KG1 (cell line): ENCODE measurements at regions not wholly inside any gene's neighbourhood (a gene's known extent, or its start where the extent isn't known, plus 50 kb on each side); places are given as distances from the start of the nearest gene placed in this dataset.

Experiments
- DNase-seq: peaks from one replicate; lab custom pipeline; 2025; lab: John Stamatoyannopoulos, UW

DNA sequence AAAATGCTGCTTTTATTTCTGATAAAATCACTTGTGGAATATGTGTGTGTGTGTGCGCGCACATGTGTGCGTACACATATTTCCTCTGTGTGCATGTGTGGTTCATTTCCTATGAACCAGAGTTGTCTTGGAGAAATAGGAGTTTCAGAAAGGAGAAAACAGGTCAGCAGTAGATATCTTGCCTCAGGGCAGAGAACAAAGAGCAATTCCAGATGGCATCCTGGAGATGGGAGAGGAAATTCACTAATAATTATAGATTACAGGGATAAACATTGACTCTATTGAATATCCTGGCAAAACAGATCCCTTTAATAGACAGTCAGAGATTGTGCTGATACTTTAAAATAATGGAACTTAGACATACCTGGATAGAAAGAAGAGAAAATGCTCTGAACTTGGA lies 298.0 kb downstream of the TRIB2 start:
- no peak for DNase-seq

DNA sequence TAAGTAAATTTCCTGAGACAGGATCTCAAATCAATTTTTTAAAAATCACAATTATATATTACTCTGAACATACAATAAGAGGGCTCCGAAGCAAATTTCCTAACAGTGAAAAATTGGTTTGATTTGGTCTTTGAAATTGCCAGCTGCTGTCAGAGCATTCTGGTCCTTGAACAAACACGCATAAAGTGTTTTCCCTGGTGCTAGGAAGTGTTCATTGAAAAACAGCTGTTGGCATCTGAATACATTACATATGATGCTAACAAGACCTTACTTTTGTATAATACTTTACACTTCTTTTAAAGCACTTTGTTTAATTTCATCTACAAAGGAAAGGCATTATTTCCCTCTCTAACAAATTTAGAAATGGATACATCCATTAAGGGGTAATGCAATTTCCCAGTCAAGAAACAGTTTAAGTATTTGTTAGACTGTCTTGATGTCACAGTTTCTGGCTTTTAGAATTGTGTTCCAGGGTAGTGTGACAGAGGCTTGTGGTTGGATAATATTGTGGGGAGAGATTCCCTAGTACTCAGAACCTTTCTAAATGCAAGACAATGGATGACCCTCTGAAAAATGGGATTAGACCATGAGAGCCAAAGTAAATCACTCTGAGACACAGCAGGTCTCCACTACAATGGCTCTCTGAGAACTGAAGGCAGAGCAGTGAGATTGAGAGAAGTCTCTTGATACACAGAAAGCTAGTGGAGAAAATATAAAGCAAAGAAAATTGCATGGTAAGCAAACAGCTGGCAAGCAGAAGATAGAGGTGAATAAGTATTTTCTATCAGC lies 299.0 kb downstream of the TRIB2 start:
- DNase-seq: no peak

DNA sequence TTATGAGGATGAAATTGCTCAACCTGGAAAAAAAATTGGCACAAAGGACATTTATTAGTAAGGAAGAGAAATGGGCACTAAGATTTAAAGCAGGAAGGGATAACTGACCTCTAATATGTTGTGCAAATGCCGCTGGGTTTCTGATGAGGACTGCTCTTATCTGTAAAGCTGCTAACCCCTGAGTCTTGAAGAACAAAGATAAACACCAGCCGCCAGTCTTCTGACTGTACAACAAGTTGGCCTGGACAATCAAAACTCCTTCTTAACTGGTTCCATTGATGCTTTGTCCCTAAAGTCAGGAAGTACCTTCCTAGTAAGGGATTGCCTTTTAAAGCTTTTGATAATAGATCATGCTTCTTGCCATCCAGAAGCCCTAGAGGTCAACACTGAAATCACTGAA lies 301.8 kb downstream of the TRIB2 start:
- DNase-seq: no peak

DNA sequence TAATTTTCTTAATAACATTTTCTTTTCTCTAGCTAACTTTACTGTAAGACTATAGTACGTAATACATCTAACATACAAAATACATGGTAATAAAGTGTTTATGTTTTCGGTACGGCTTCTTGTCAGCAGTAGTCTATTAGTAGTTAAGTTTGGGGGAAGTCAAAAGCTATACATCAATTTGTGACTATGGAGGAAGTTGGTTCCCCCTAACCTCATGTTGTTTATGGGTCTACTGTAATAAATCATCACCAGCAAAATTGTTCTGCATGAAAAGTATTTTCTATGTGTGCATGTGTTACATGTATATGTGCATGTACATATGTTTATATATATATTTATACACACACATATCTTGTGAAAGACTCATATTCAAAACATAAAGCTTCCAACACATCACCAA lies 303.0 kb downstream of the TRIB2 start:
- DNase-seq: no peak

DNA sequence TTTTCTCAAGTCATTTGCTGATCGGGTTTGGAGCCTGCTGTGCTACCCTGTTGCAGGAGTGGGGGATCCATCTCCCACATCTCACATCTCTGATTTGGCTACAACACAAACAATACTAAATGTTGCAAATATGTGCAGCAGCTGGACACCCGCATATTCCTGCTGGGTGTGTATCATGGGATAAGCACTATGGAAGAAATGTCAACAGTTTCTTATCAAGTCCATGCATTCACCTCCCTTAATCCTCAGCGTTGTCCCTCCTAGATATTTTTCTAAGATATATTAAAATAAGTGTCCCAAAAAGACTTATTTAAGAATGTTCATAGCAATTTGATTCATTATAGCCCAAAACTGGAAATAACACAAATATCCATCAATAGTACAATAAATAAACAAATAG lies 303.7 kb downstream of the TRIB2 start:
- no peak for DNase-seq

DNA sequence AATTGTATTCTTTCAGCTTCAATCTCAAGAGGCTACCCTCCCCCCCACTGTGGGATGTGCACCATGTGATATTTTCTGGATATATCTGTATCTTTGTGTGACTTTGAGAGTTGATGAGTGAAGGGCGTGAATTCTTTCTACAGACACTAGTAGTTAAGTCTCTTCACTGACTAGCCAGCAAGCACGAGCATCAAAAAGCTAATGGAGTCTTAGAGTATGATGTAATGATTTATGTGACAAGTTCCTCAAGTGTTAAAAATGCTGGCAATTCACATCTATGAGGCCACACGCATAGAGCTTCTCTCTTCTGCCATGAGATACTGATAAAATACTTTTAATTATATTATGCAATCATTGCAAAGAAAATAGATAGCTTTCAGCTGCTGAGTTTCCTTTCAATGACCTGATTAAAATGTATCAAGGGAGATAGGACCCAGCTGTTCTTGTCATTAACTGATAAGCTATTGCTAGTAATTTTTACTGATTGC lies 304.8 kb downstream of the TRIB2 start:
- DNase-seq: no peak

DNA sequence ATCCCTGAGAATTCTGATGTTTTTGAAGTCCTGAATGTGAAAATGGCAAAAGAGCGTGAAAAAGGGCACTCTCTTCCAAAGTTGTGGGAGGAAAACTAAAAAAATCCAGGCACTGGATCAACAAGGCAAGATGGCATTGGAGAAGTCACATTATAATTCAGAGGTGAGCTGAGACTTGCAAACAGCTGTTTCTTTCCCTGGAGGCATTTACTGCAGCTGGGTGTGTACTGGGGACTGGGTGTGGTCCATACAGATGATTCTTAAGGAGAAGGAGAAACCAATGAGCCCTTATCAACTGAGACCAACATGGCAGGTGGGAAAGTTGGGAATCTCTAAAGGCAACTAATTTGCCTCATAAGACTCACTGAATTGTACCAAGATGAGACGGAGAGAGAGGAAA lies 313.9 kb downstream of the TRIB2 start:
- DNase-seq: no peak

DNA sequence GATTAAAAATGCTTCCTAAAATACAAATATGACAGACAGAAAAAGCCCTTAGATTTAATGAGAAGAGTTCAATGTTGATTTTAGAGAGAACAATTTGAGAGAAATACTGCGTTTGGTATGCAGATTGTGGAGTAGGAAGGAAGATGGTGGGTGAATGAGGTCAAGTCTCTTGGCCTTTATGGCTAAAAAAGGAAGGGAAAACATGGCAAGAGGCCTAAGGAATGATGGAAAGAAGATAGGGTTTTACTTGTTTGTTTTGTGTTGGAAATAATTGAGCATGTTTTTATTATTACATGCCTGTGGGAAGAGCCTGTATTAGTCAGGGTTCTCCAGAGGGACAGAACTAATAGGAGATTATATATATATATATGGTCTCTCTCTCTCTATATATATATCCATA lies 318.1 kb downstream of the TRIB2 start:
- DNase-seq: no peak

DNA sequence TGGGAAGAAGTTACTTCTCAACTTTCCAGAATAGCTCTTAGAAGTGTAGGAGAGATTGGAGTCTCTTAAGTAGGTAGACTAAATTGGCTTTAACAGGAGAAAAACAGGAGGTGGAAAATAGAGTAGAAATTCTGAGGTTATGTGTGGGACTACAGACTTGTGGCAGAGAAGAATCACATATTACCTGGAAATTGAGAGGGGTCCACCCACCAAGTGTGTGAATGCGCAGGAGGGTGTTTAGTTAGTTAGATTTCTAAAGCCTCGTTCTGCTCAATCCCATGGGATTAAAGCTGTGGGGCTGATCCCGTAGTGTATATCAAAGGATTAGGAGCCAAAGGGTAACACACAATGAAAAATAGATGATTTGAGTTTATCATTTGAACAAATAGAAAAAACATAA lies 319.1 kb downstream of the TRIB2 start:
- no peak for DNase-seq

DNA sequence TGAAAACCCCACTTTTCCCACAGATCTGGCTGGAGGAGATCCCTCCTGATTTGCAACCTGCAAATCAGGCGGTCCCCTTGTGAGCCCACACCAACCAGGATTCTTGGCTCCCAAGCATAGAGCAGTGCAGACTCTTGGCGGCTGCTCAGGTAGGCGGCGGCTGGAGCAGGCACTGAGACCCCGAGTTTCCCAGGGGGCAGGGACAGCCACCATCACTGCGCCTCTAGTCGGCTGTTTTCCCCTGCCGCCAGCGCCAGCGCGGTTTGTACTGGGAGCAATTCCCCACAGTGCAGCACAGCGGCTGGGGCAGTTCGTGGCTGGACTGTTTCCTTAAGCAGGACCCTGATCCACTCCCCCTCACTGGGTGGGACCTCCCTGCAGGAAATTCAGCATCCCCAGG lies 323.3 kb downstream of the TRIB2 start:
- no peak for DNase-seq

DNA sequence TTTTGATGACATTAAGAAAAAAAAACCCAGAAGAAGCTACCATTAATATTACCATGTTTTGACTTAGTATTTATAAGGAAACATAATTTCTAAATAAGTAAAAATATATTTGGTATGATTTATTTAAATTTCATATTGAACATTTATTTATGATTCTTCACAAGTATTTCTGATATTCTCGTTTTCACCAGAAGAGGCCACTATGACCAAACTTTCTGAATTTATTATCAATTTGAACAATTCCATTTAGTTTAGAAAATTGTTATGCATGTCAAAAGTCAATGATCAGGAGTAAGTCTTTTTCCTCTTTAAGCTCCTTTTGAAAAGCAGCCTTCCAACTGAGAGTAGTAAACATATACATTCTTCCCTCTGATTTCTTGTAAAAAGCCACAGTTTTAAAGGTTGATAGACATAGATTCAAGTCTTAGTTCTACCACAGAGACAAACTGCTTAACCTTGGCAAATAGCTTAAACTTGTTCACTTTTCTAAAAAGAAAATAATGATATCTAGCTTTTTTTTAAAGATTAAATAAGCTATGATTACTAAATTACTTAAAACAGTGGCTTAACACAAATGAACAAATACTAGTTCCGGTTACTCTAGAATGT lies 329.9 kb downstream of the TRIB2 start:
- DNase-seq: peak; percentile 16

DNA sequence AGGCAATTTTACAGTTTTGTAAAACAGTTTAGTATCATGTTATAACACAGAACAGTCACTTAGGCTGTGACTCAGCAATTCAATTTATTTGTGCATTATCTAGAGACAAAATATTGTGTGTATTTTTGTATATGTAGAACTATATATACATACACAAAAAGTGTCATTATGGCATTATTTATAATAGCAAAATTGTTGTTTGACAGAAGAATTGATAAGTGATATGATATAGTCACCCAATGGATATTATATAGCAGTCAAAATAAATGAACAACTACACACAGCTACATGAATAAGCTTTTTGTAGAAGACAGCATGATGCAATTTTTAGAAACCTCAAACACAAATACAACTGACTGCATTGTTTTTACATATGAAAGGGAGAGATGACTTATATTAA lies 334.0 kb downstream of the TRIB2 start:
- DNase-seq: no peak

DNA sequence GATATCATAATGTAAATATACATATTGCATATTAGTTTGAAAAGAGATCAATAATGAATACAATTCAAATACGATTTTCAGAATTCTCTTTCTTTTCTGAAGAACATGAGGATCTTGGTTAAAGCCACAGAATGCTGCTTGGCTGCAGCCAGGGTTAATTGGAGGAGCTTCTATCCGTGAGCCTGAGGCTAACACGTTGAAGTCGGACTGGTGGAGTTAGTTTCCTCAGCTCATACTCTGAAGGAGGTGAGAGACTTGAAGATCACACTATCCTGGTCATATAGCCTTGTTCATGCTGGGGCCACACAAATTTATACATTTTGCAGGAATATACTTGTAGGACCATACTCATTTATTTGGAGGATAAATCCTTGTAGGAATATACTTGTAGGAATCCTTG lies 335.8 kb downstream of the TRIB2 start:
- no peak for DNase-seq

DNA sequence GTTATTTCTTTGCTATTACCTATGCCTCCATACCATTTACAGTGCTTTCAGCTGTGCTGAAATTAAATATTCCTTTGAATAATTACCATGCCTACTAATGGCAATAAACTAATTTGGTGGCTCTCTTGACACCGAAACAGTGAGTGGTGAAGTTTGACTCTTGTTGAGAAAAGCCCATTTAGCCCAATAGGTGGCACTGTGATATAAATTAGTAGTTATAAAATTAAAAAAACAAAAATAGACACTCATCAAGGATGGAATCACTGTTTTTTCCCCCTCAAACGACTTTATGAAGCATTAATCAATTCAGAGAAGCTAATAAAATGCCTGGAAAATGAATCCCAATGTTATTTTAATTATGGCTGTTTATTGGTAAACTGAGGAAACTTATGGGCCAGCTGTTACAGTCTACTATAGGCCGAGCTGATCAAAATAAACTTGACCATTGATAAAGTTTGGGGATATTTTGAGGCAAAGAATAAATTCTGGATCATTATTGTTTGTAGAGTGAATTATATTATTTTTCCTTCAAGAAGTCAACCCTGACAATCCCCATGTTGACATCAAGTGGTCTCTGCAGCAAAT lies 339.6 kb downstream of the TRIB2 start:
- DNase-seq: no peak

DNA sequence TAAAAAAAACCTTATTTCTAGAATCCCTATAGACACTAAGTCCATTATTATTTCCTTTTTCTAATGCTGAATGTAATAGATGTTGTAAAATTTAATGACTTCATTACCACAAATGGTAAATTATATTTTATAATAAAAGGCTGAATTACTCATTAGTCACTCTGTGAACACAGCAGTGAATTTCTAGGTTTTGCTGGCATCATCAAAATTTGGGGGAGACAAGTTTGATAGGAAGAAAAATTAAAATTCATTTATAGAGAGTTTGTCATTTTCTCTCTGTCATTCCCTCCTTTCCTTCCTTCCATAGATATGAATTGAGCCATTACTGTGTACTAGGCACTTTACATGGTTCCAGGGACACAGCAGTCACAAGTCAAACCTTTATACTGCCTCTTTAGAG lies 340.9 kb downstream of the TRIB2 start:
- DNase-seq: no peak

DNA sequence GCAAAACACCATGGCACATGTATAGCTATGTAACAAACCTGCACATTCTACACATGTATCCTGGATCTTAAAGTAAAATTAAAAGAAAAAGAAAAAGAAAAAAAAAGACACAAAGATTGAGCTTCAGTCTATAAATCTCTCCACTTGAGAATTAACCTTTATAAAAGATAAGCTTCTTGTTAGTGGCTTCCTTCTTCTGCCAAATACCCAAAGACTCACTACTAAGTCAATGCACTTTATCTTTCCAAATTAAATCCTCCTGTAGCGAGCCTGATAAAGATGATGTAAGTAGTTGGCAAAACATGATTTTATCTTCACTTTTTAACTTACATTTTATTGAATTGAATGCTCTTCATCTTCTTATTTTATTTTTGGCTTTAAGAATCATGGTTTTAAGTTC lies 349.9 kb downstream of the TRIB2 start:
- no peak for DNase-seq

DNA sequence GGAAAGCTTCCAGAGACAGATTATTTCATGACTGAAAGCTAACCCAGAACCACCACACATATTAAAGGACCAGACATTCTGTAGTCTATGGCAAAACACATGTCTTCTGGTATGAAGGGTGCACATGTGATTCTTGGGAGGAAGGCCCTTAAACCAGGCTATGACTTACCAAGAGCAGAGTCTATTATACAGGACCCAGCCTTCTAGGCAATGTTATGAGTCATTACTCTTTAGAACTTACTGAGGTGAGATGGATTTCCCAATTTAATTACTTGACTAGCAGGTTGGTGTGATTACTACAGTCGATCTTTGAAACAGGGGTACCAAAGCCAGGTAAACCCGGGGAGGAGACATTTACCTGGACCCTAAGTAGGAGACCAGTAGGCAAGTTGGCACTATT lies 350.8 kb downstream of the TRIB2 start:
- no peak for DNase-seq

DNA sequence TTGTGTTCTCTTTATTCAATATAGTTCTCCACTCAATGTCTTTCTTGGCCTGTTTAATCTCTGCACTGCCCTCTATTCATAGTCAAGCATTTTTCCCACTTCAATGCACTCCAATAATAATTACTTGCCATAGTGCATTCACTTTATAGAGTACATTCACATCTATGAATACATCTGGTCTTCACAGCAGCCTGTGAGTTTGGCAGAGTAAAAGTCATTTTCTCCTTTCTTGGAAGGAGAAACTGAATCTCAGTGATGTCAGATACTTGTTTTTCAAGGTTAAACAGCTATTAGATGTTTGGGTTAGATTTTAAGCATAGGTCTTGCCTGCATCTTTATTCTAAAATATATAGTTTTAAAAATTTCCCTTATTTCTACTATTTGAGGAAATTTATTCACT lies 373.2 kb downstream of the TRIB2 start:
- no peak for DNase-seq

DNA sequence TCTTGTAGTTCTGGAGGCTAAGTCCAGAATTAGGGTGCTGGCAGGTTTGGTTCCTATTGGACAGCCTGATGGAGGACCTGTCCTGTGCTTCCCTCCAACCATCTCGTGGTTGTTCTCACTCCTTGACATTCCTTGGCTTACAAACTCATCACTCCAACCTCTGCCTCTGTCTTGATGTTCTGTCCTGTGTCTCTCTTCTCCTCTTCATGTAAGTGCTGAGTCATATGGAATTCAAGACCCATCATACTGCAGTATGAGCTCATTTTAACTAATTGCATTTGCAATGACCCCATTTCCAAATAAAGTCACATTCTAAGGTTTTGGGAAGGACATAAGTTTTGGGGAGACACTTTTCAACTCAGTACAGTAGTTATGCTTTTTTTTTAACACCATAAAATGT lies 374.7 kb downstream of the TRIB2 start:
- DNase-seq: no peak

DNA sequence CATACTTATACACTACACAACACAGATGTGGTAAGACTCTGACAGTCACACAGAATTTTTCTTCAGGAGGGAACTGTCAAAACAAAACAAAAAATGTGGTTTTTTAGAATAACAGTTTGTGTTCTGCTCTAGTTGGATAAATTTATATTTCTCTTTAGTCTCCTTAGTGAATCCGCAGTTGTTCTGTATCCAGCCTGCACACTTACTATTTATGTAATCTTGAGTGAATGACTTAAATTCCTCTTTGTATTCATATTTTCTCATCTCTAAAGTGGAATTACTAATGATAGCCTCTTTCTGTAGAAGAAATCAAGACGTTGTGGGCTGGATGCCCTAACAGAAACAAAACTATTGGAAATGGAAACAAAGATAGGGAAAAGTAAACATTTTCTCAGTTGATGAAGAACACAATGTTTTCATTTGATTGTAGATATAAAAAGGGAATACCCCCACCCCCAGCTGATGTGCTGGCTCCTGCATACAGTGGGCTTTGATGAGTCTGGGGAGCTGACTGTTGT lies 375.2 kb downstream of the TRIB2 start:
- no peak for DNase-seq

DNA sequence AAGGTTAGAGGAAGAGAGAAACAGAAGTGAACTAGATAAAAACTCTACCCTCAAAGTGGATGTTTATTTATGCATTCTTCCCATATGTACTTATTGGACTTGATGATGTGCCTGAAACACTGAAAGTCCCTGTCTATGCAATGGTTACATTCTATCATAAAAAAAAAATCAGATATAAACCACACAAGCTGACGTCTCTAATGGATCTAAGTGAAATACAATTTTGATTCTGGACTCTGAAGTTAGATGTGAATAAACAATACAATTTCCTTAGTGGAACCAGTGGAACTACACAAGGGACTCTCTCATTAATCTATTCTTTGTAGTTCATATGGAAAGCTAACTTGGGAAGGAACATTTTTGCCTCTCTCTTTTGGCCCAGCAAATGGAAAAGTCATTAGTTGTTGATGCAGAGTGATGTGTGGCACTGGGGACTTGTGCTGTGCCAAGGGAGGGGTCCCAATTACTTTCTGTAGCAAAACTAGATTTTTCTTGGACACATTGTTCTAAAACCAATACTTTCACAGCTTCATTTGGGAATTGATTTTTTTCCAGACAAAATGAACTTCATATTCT lies 376.8 kb downstream of the TRIB2 start:
- DNase-seq: no peak

DNA sequence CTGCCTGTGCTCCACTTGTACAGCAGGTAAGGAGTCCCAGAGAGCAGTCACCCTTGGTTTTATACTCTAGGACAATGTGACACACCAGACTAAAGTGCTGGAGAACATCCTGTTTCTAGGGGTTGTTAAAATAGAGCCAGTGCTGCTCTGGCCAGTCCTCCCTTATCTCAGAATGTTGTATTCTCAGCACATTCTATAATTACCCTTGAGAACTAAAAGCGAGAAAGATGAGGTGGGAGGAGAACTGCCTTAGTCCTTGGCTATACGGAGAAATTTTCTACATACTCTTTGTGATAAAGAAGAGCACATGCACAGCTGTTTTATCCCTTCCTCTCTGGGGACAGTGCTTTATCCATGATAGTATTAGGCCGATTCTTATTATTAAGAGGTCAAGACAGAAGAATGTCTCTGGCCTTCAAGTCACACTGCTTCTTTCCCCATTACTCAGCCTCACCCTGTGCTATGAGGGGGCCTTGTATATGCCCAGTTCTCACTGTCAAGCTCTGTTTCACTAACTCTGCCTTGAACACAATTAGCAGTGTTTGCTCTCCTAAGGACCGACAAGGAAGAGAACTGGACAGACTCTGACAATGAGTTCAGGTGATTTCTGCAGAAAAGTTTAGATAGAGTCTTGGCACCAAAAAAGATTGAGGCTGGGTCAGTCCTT lies 385.8 kb downstream of the TRIB2 start:
- no peak for DNase-seq
